ENCODE measurements at regions not wholly inside any gene's neighbourhood (a gene's known extent, or its start where the extent isn't known, plus 50 kb on each side); places are given as distances from the start of the nearest gene placed in this dataset.

GRCh38 chr3:139109271-139109670 is 64.6 kb upstream of the PRR23C start:
- Histone ChIP-seq H3K23me2 (ENCODE audit: insufficient read length, low read depth, low read length, poor library complexity, severe bottlenecking) (no peaks in the 10 kb centered on the region), H3K56ac (ENCODE audit: insufficient read length, low read depth, low read length) (no peak overlapping the region), H3K4ac (ENCODE audit: low read depth, low read length) (no peak overlapping the region), H3K27ac (ENCODE audit: insufficient read length, low read depth, low read length) (no peak overlapping the region), H3K4me1 (ENCODE audit: insufficient read depth, low read length) (no peaks in the 10 kb centered on the region), H3K27me3 (ENCODE audit: insufficient read depth, low read length) (no peaks in the 10 kb centered on the region), H3K14ac (ENCODE audit: insufficient read depth, low read length) (no peak overlapping the region), H2BK20ac (ENCODE audit: low read depth, low read length, poor library complexity, severe bottlenecking) (no peak overlapping the region), H2BK120ac (ENCODE audit: low read depth, low read length, poor library complexity, severe bottlenecking) (no peak overlapping the region), H4K91ac (ENCODE audit: insufficient read length, low read depth, low read length) (no peak overlapping the region), H3K79me2 (ENCODE audit: insufficient read depth, low read length) (no peaks in the 10 kb centered on the region), H3T11ph (ENCODE audit: low read length) (no peak overlapping the region), H2BK12ac (ENCODE audit: insufficient read length, low read depth, low read length) (no peak overlapping the region), H2BK5ac (ENCODE audit: insufficient read length, low read length) (no peak overlapping the region), H2AK5ac (ENCODE audit: insufficient read length, low read length) (no peak overlapping the region), H3K4me2 (ENCODE audit: insufficient read depth, insufficient read length, low read length) (no peak overlapping the region), H3K23ac (ENCODE audit: insufficient read length, low read depth, low read length) (no peak overlapping the region), H2AFZ (ENCODE audit: low read length) (no peak overlapping the region), H2BK15ac (ENCODE audit: low read depth, low read length) (no peak overlapping the region), H4K5ac (ENCODE audit: insufficient read length, low read depth, low read length) (no peak overlapping the region), H4K8ac (replicated peaks; ENCODE audit: insufficient read length, low read depth, low read length) (no peak overlapping the region), H3K9me3 (ENCODE audit: control insufficient read depth, low read depth, low read length) (no peaks in the 10 kb centered on the region), H3K18ac (ENCODE audit: insufficient read length, low read depth, low read length) (no peak overlapping the region), H3K79me1 (ENCODE audit: insufficient read depth, low read depth, low read length, poor library complexity, severe bottlenecking) (no peaks in the 10 kb centered on the region), H3K9ac (ENCODE audit: extremely low read depth, insufficient read length, low read length) (no peak overlapping the region), H4K20me1 (ENCODE audit: control insufficient read depth, insufficient read depth, insufficient read length) (no peaks in the 10 kb centered on the region)
- WGBS (ENCODE audit: extremely low coverage, insufficient read length, low lambda C conversion rate) = no CpG with 5 or more reads among the region's 5 CpGs
- H3K27me3 Mint-ChIP-seq (ENCODE audit: low read depth) = peaks cover 34% of the 10 kb centered on the region
- H3K4me3 Mint-ChIP-seq = no peak overlapping the region
- H3K9me3 Mint-ChIP-seq = no peaks in the 10 kb centered on the region
- no peak for TF ChIP-seq CTCF (conservative IDR thresholded peaks at IDR 0.05)
- peak; percentile 7 for DNase-seq
- H3K27ac Mint-ChIP-seq = no peak overlapping the region
- peaks cover 3 to 7% of the 10 kb centered on the region in 2 experiments; a peak in 3 of 4 replicates for H3K4me1 Mint-ChIP-seq
- H3K36me3 Mint-ChIP-seq (ENCODE audit: insufficient read depth in 1 of 3, low read depth in 3 of 3) = no peaks in the 10 kb centered on the region
